ENCODE measurements at regions not wholly inside any gene's neighbourhood (a gene's known extent, or its start where the extent isn't known, plus 50 kb on each side); places are given as distances from the start of the nearest gene placed in this dataset.

DNA sequence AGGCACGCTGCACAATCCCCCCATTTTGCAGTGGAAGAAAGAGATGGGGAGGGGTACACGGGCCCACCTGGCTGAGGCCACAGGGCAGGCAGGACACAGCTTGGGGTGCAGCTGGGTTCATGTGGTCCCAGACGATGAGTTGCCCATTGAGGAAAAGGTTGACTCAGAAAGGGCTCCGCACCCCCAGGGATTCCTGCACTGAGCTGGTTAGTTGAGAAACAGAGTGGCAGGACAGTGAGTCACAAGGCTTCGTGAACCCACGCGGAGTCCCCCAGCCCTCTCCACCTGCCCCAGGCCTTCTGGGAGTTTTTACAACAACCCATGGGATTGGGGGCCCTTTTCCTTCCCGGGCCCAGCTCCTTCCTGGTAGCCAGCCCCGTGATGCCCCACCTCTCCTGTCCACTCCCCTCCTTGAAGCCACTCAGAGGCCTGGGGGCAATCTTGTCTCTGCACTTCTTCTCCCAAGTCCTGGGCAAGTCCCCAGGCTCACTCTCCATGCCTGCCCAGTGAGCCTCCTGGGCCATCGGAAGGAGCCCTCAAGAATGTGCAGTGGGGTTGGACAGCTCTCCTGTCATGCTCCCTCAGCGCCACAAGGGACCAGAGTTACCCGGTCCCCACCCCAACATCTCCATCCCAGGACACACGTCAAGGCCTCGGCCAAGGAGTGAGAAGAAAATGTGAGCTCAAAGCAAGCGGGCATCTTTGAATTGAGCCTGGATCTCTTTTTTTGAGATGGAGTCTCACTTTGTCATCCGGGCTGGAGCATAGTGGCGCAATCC lies 251.2 kb downstream of the PARN start:
- POLR2A ChIA-PET: interaction anchor here (0.7 to 1.0 kb wide), 2 partner anchors 10 to 15 kb away, joined by 3 read pairs; no protein-coding TSS in a partner anchor
- ATAC-seq: peak; percentile 71
- Histone ChIP-seq H3K9me3 (ENCODE audit: control insufficient read depth in 1 of 2, insufficient read depth in 1 of 2, low read depth in 1 of 2, low read length in 2 of 2) (no peaks in the 10 kb centered on the region), H4K20me1 (ENCODE audit: insufficient read depth) (no peaks in the 10 kb centered on the region), H3K9ac (ENCODE audit: low read length) (peak overlapping the region; percentile 11; the same call in 1 of the 2 replicates), H3K36me3 (ENCODE audit: control insufficient read depth in 1 of 2, insufficient read depth in 2 of 2, low read length in 2 of 2) (no peaks in the 10 kb centered on the region), H3K9me2 (ENCODE audit: insufficient read depth) (no peaks in the 10 kb centered on the region), H3K4me2 (ENCODE audit: low read length) (peak overlapping the region; percentile 67), H3K79me2 (ENCODE audit: insufficient read depth, low read length) (no peaks in the 10 kb centered on the region), H3K4me1 (ENCODE audit: control insufficient read depth in 1 of 2, insufficient read depth in 2 of 2, low read length in 2 of 2) (peaks cover 18 to 47% of the 10 kb centered on the region in 2 experiments), H3K4me3 (replicated peaks in 1 of 2; ENCODE audit: low read depth in 1 of 2, low read length in 2 of 2) (peak overlapping the region in 1 of 2 experiments; percentile 35; a peak in 1 of 4 replicates), H3K27me3 (ENCODE audit: insufficient read depth, low read length) (no peaks in the 10 kb centered on the region), H2AFZ (ENCODE audit: low read depth, low read length, poor library complexity, severe bottlenecking) (no peak overlapping the region), H3K27ac (ENCODE audit: low read depth, low read length) (peak overlapping the region; percentile 16; the same call in 1 of the 2 replicates)
- RAD21 ChIA-PET (ENCODE audit: low non-redundant PET in 1 of 2, low total read pairs in 2 of 2, uncharacterized antibody in 2 of 2, unreplicated experiment in 2 of 2): interaction anchor here (0.7 to 1.1 kb wide), 3 partner anchors 10 to 20 kb away, joined by 3 read pairs; no protein-coding TSS in a partner anchor
- peak in 2 of 3 experiments; percentile 26 to 38; a peak in 4 of 6 replicates for TF ChIP-seq CTCF (IDR thresholded peaks at IDR 0.05 in 2 of 3, conservative IDR thresholded peaks at IDR 0.05 in 1 of 3; ENCODE audit: borderline replicate concordance in 1 of 3, insufficient read depth in 1 of 3, low read depth in 2 of 3, low read length in 2 of 3)
- TF ChIP-seq POLR2AphosphoS5 (IDR thresholded peaks at IDR 0.05; ENCODE audit: low read depth, low read length): no peak
- intact Hi-C loops (cut with micrococcal nuclease): no loop called here
- no peak for DNase-seq (ENCODE audit: low read depth, low spot score)
- no TSS peak for BruUV-seq (replicated peaks)
- CTCF ChIA-PET: interaction anchor here (0.7 to 1.0 kb wide), 2 partner anchors 11 to 447 kb away, joined by 3 to 4 read pairs; no protein-coding TSS in a partner anchor

GRCh38 chr16:14378131-14378551 lies 251.9 kb downstream of the PARN start:
- H3K36me3 ChIP-seq (ENCODE audit: control insufficient read depth in 1 of 2, insufficient read depth in 2 of 2, low read length in 2 of 2): no peaks in the 10 kb centered on the region
- H3K4me3 ChIP-seq (replicated peaks in 1 of 2; ENCODE audit: low read depth in 1 of 2, low read length in 2 of 2): peak overlapping the region in 1 of 2 experiments; percentile 35; a peak in 2 of 4 replicates
- peak overlapping the region; percentile 67 for H3K4me2 ChIP-seq (ENCODE audit: low read length)
- ChIA-PET RAD21 (ENCODE audit: low non-redundant PET in 1 of 2, low total read pairs in 2 of 2, uncharacterized antibody in 2 of 2, unreplicated experiment in 2 of 2) (interaction anchor here (0.7 to 1.1 kb wide), 3 partner anchors 11 to 21 kb away, joined by 3 read pairs; no protein-coding TSS in a partner anchor), CTCF (interaction anchor here (0.7 to 1.0 kb wide), 2 partner anchors 11 to 446 kb away, joined by 3 to 4 read pairs; no protein-coding TSS in a partner anchor), POLR2A (interaction anchor here (0.7 to 1.0 kb wide), 3 partner anchors 9 to 15 kb away, joined by 3 read pairs; no protein-coding TSS in a partner anchor)
- ATAC-seq (peak; percentile 94), DNase-seq (ENCODE audit: low read depth, low spot score) (peak; percentile 77)
- TF ChIP-seq SP1 (IDR thresholded peaks at IDR 0.05; ENCODE audit: low read depth) (peak; percentile 43), POLR2A (IDR thresholded peaks at IDR 0.05; ENCODE audit: borderline replicate concordance, extremely low read depth, insufficient read depth, insufficient read length) (peak; percentile 18), POLR2AphosphoS5 (IDR thresholded peaks at IDR 0.05; ENCODE audit: low read depth, low read length) (peak; percentile 53), FOSL1 (IDR thresholded peaks at IDR 0.05; ENCODE audit: low read depth) (no peak)
- no peaks in the 10 kb centered on the region for H3K9me2 ChIP-seq (ENCODE audit: insufficient read depth)
- peak overlapping the region; percentile 11; the same call in 1 of the 2 replicates for H3K9ac ChIP-seq (ENCODE audit: low read length)
- H3K9me3 ChIP-seq (ENCODE audit: control insufficient read depth in 1 of 2, insufficient read depth in 1 of 2, low read depth in 1 of 2, low read length in 2 of 2): no peaks in the 10 kb centered on the region
- no peaks in the 10 kb centered on the region for H3K27me3 ChIP-seq (ENCODE audit: insufficient read depth, low read length)
- no peaks in the 10 kb centered on the region for H4K20me1 ChIP-seq (ENCODE audit: insufficient read depth)
- H2AFZ ChIP-seq (ENCODE audit: low read depth, low read length, poor library complexity, severe bottlenecking): peak overlapping the region; percentile 10
- H3K4me1 ChIP-seq (ENCODE audit: control insufficient read depth in 1 of 2, insufficient read depth in 2 of 2, low read length in 2 of 2): peaks cover 19 to 54% of the 10 kb centered on the region in 2 experiments
- BruUV-seq (replicated peaks): no TSS peak
- no peaks in the 10 kb centered on the region for H3K79me2 ChIP-seq (ENCODE audit: insufficient read depth, low read length)
- intact Hi-C loops (cut with micrococcal nuclease): no loop called here
- H3K27ac ChIP-seq (ENCODE audit: low read depth, low read length): no peak overlapping the region; the same call in 1 of the 2 replicates
